Liver (tissue), 7 donors: ENCODE measurements at regions not wholly inside any gene's neighbourhood (a gene's known extent, or its start where the extent isn't known, plus 50 kb on each side); places are given as distances from the start of the nearest gene placed in this dataset.
A peak's percentile ranks its signal among the peaks of the same experiment; 100 is the strongest.

Experiments
- DNase-seq: peaks from one replicate; pipeline ENCODE4 v3.0.0-alpha.2; 2017; ENCODE audit warnings: low spot score
- H3K27ac ChIP-seq, 2 donors: one replicate each; pipeline ENCODE4 v1.7.0; 2013; ENCODE audit warnings: inconsistent platforms in 2 of 2, low read length in 2 of 2, control low read depth in 1 of 2, low read depth in 1 of 2, mild to moderate bottlenecking in 1 of 2
- H3K27me3 ChIP-seq, 4 donors: one replicate each; pipeline versions ENCODE4 v1.6.1 to v1.7.0; 2013; ENCODE audit warnings: low read length in 3 of 4, inconsistent platforms in 1 of 4, mild to moderate bottlenecking in 1 of 4, moderate library complexity in 1 of 4; ENCODE audit not compliant: control insufficient read depth in 4 of 4, insufficient read depth in 4 of 4
- H3K36me3 ChIP-seq, 4 donors: one replicate each; pipeline versions ENCODE4 v1.6.1 to v1.7.0; 2013; ENCODE audit warnings: low read length in 3 of 4, mild to moderate bottlenecking in 3 of 4, low read depth in 1 of 4, moderate library complexity in 1 of 4; ENCODE audit not compliant: control insufficient read depth in 4 of 4, insufficient read depth in 3 of 4
- H3K4me1 ChIP-seq, 4 donors: one replicate each; pipeline versions ENCODE4 v1.6.1 to v1.7.0; 2013; ENCODE audit warnings: low read length in 3 of 4, mild to moderate bottlenecking in 3 of 4, moderate library complexity in 1 of 4; ENCODE audit not compliant: control insufficient read depth in 4 of 4, insufficient read depth in 4 of 4
- H3K4me3 ChIP-seq, 3 donors: one replicate each; pipeline versions ENCODE4 v1.6.1 to v1.7.0; 2013; ENCODE audit warnings: low read length in 3 of 3, control low read depth in 1 of 3, low read depth in 1 of 3, mild to moderate bottlenecking in 1 of 3
- H3K9ac ChIP-seq, 2 donors: one replicate each; pipeline ENCODE4 v1.7.0; 2013; ENCODE audit warnings: low read length in 2 of 2, mild to moderate bottlenecking in 2 of 2, moderate library complexity in 2 of 2, control low read depth in 1 of 2, low read depth in 1 of 2
- H3K9me3 ChIP-seq, 4 donors: one replicate each; pipeline versions ENCODE4 v1.6.1 to v1.7.0; 2013; ENCODE audit warnings: low read length in 3 of 4; ENCODE audit not compliant: control insufficient read depth in 4 of 4
- CTCF ChIP-seq: fragments of 150-350 bp; IDR thresholded peaks from 2 replicates; pipeline ENCODE4 v1.5.1; 2017; ENCODE audit warnings: improper control_type of control experiment, low read depth, low read length; ENCODE audit not compliant: missing input control
- FOXA1 ChIP-seq: IDR thresholded peaks from 2 replicates; pipeline ENCODE4 v1.6.1; 2016; ENCODE audit warnings: antibody characterized with exemption
- FOXA2 ChIP-seq: IDR thresholded peaks from 2 replicates; pipeline ENCODE4 v1.6.1; 2016; ENCODE audit warnings: antibody characterized with exemption
- GABPA ChIP-seq, 2 donors: IDR thresholded peaks in 1 of 2; conservative IDR thresholded peaks in 1 of 2; 2 replicates each; pipeline ENCODE4 v1.6.1; 2016; ENCODE audit warnings: antibody characterized with exemption in 2 of 2, mild to moderate bottlenecking in 1 of 2, moderate library complexity in 1 of 2
- HNF4A ChIP-seq, 2 donors: conservative IDR thresholded peaks; 2 replicates each; pipeline ENCODE4 v1.6.1; 2016; ENCODE audit warnings: antibody characterized with exemption in 2 of 2, mild to moderate bottlenecking in 2 of 2
- HNF4G ChIP-seq: IDR thresholded peaks from 2 replicates; pipeline ENCODE4 v1.6.1; 2016; ENCODE audit warnings: antibody characterized with exemption
- JUND ChIP-seq, 2 donors: IDR thresholded peaks; 2 replicates each; pipeline ENCODE4 v1.6.1; 2016; ENCODE audit warnings: antibody characterized with exemption in 2 of 2
- NR2F2 ChIP-seq: IDR thresholded peaks from 2 replicates; pipeline ENCODE4 v1.6.1; 2016; ENCODE audit warnings: antibody characterized with exemption
- RAD21 ChIP-seq, 2 donors: IDR thresholded peaks; 2 replicates each; pipeline ENCODE4 v1.6.1; 2016; ENCODE audit warnings: antibody characterized with exemption in 2 of 2, mild to moderate bottlenecking in 2 of 2
- RXRA ChIP-seq, 2 donors: IDR thresholded peaks; 2 replicates each; pipeline ENCODE4 v1.6.1; 2017 to 2018; ENCODE audit warnings: antibody characterized with exemption in 2 of 2, mild to moderate bottlenecking in 1 of 2
- SP1 ChIP-seq: IDR thresholded peaks from 2 replicates; pipeline ENCODE4 v1.6.1; 2018; ENCODE audit warnings: antibody characterized with exemption, mild to moderate bottlenecking
- TAF1 ChIP-seq: conservative IDR thresholded peaks from 2 replicates; pipeline ENCODE4 v1.6.1; 2016; ENCODE audit warnings: antibody characterized with exemption, mild to moderate bottlenecking
- YY1 ChIP-seq: IDR thresholded peaks from 2 replicates; pipeline ENCODE4 v1.6.1; 2016; ENCODE audit warnings: antibody characterized with exemption, mild to moderate bottlenecking
- TF ChIP-seq, protein P1 (sequence below): IDR thresholded peaks from 2 replicates; pipeline ENCODE4 v1.6.1; 2016; ENCODE audit warnings: antibody characterized with exemption
- TF ChIP-seq, protein P2 (sequence below): IDR thresholded peaks from 2 replicates; pipeline ENCODE4 v1.6.1; 2016; ENCODE audit warnings: antibody characterized with exemption
- TF ChIP-seq, protein P3 (sequence below): IDR thresholded peaks from 2 replicates; pipeline ENCODE4 v1.6.1; 2016; ENCODE audit warnings: antibody characterized with exemption, mild to moderate bottlenecking
- donor health status: healthy.
- donor health status: healthy.
- donor health status: healthy.
- donor health status: healthy.

DNA sequence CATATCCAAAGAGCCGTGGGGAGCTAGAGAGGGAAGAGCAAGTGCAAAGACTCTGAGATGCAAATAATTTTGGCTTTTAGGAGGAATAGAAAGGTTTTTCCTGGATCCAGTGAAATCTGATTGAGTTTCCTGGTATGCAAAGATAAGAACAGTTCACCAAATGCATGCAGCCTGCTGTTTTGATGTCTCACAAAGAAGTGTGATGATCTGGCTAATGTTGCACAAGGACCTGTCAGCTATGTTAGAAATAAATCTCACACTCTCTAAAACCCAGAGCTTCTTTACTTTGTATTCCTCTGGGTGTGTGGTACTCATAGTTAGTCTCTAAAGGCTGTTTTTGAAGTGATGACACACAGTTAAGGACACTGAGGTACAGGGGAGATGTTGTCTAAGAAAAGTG, 321.4 kb downstream of the AACS start (continued):
- TF ChIP-seq CTCF: no peak
- TF ChIP-seq FOXA1: no peak

GRCh38 chr12:125387206-125387605, 322.0 kb downstream of the AACS start:
- DNase-seq: no peak
- Histone ChIP-seq H3K9ac (no peak overlapping the region), H3K27ac (peak overlapping the region in 1 of 2 donors; percentile 9), H3K9me3 (no peaks in the 10 kb centered on the region), H3K4me1 (peaks cover 3 to 32% (median 14%) of the 10 kb centered on the region in 4 donors), H3K36me3 (no peaks in the 10 kb centered on the region), H3K4me3 (peak overlapping the region in 2 of 3 donors; percentile 14 to 36), H3K27me3 (no peaks in the 10 kb centered on the region)
- TF ChIP-seq FOXA1: peak; percentile 55
- TF ChIP-seq, protein P1, sequence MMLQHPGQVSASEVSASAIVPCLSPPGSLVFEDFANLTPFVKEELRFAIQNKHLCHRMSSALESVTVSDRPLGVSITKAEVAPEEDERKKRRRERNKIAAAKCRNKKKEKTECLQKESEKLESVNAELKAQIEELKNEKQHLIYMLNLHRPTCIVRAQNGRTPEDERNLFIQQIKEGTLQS: no peak
- no peak for TF ChIP-seq GABPA (IDR thresholded peaks at IDR 0.05 in 1 of 2, conservative IDR thresholded peaks at IDR 0.05 in 1 of 2)
- no peak for TF ChIP-seq CTCF
- peak; percentile 73 to 74 for TF ChIP-seq JUND (IDR thresholded peaks at IDR 0.05)
- peak; percentile 60 for TF ChIP-seq YY1
- TF ChIP-seq RXRA (IDR thresholded peaks at IDR 0.05): peak; percentile 81 to 84
- TF ChIP-seq HNF4A (conservative IDR thresholded peaks at IDR 0.05): peak; percentile 96 to 98
- TF ChIP-seq HNF4G: peak; percentile 96
- peak; percentile 98 for TF ChIP-seq SP1
- TF ChIP-seq TAF1: no peak
- TF ChIP-seq RAD21 (IDR thresholded peaks at IDR 0.05): no peak
- TF ChIP-seq, protein P2, sequence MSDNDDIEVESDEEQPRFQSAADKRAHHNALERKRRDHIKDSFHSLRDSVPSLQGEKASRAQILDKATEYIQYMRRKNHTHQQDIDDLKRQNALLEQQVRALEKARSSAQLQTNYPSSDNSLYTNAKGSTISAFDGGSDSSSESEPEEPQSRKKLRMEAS: peak; percentile 49
- TF ChIP-seq, protein P3, sequence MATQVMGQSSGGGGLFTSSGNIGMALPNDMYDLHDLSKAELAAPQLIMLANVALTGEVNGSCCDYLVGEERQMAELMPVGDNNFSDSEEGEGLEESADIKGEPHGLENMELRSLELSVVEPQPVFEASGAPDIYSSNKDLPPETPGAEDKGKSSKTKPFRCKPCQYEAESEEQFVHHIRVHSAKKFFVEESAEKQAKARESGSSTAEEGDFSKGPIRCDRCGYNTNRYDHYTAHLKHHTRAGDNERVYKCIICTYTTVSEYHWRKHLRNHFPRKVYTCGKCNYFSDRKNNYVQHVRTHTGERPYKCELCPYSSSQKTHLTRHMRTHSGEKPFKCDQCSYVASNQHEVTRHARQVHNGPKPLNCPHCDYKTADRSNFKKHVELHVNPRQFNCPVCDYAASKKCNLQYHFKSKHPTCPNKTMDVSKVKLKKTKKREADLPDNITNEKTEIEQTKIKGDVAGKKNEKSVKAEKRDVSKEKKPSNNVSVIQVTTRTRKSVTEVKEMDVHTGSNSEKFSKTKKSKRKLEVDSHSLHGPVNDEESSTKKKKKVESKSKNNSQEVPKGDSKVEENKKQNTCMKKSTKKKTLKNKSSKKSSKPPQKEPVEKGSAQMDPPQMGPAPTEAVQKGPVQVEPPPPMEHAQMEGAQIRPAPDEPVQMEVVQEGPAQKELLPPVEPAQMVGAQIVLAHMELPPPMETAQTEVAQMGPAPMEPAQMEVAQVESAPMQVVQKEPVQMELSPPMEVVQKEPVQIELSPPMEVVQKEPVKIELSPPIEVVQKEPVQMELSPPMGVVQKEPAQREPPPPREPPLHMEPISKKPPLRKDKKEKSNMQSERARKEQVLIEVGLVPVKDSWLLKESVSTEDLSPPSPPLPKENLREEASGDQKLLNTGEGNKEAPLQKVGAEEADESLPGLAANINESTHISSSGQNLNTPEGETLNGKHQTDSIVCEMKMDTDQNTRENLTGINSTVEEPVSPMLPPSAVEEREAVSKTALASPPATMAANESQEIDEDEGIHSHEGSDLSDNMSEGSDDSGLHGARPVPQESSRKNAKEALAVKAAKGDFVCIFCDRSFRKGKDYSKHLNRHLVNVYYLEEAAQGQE: peak; percentile 73
- TF ChIP-seq FOXA2: peak; percentile 81
- no peak for TF ChIP-seq NR2F2
